ENCODE measurements at regions not wholly inside any gene's neighbourhood (a gene's known extent, or its start where the extent isn't known, plus 50 kb on each side); places are given as distances from the start of the nearest gene placed in this dataset.
"Not testable (repeated sequence)": the region's sequence is repeated elsewhere in the genome, so short reads cannot be mapped to it uniquely, and the experiment has no call there.

GRCh38 chr3:73155441-73155840, 94.0 kb downstream of the EBLN2 start:
- not testable (repeated sequence) for H3K9me3 ChIP-seq (ENCODE audit: low read depth); H3K4me2 ChIP-seq; H3K79me2 ChIP-seq; H3K36me3 ChIP-seq (replicated peaks; ENCODE audit: insufficient read depth, low read depth); H2AFZ ChIP-seq; H3K27me3 ChIP-seq; H4K20me1 ChIP-seq (ENCODE audit: insufficient read depth, poor library complexity, severe bottlenecking); DNase-seq (ENCODE audit: low spot score); H3K27ac ChIP-seq; H3K9me2 ChIP-seq (replicated peaks; ENCODE audit: insufficient read depth); H3K4me3 ChIP-seq; H3K4me1 ChIP-seq (ENCODE audit: insufficient read depth)
- 98% methylated on average over 3 of the region's 3 CpGs for WGBS (ENCODE audit: low lambda C conversion rate, missing lambda C conversion rate)

GRCh38 chr3:73164622-73165021, 103.2 kb downstream of the EBLN2 start:
- no peak for DNase-seq (ENCODE audit: low spot score)
- Histone ChIP-seq H4K20me1 (ENCODE audit: insufficient read depth, poor library complexity, severe bottlenecking) (no peaks in the 10 kb centered on the region), H2AFZ (no peak overlapping the region), H3K4me1 (ENCODE audit: insufficient read depth) (no peaks in the 10 kb centered on the region), H3K79me2 (no peaks in the 10 kb centered on the region), H3K27ac (no peak overlapping the region), H3K36me3 (replicated peaks; ENCODE audit: insufficient read depth, low read depth) (no peaks in the 10 kb centered on the region), H3K4me2 (no peak overlapping the region), H3K9me2 (replicated peaks; ENCODE audit: insufficient read depth) (no peaks in the 10 kb centered on the region), H3K9me3 (ENCODE audit: low read depth) (no peaks in the 10 kb centered on the region), H3K4me3 (no peak overlapping the region), H3K27me3 (no peaks in the 10 kb centered on the region)
- 87% methylated on average over 4 of the region's 4 CpGs for WGBS (ENCODE audit: low lambda C conversion rate, missing lambda C conversion rate)
- TF ChIP-seq EZH2phosphoT487 (IDR thresholded peaks at IDR 0.05; ENCODE audit: low read depth, severe bottlenecking, unreplicated experiment) = no peak

DNA sequence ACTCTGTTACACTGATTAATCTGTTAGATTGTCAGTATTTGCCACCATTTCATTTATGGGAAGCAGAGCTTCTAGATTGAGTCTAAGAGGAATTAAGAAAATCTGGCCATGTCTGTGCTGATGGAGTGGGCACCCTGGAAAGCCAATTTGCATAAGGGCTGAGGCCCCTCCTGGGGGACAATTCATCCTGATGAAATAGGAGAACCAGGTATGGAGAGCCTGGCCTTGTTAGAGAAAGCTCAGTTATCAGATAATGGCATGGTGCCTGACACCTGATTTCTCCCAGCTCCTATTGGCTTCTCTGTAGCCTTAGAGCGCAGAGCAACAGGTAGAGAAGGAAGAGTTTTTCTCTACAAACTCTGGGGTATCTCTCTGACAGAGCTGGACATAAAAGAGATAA, 114.2 kb downstream of the EBLN2 start:
- Histone ChIP-seq H3K79me2 (no peaks in the 10 kb centered on the region), H3K27me3 (no peaks in the 10 kb centered on the region), H3K9me2 (replicated peaks; ENCODE audit: insufficient read depth) (no peaks in the 10 kb centered on the region), H3K27ac (no peak overlapping the region), H2AFZ (no peak overlapping the region), H3K4me1 (ENCODE audit: insufficient read depth) (no peaks in the 10 kb centered on the region), H3K4me3 (no peak overlapping the region), H3K9me3 (ENCODE audit: low read depth) (no peaks in the 10 kb centered on the region), H4K20me1 (ENCODE audit: insufficient read depth, poor library complexity, severe bottlenecking) (no peaks in the 10 kb centered on the region), H3K4me2 (no peak overlapping the region), H3K36me3 (replicated peaks; ENCODE audit: insufficient read depth, low read depth) (no peaks in the 10 kb centered on the region)
- WGBS (ENCODE audit: low lambda C conversion rate, missing lambda C conversion rate) = 90% methylated on average over 1 of the region's 1 CpG
- DNase-seq (ENCODE audit: low spot score) = no peak
- TF ChIP-seq CTCF (IDR thresholded peaks at IDR 0.05; ENCODE audit: poor library complexity) = no peak
- no peak for TF ChIP-seq EZH2 (IDR thresholded peaks at IDR 0.05; ENCODE audit: borderline replicate concordance)
- no peak for TF ChIP-seq EZH2phosphoT487 (IDR thresholded peaks at IDR 0.05; ENCODE audit: low read depth, severe bottlenecking, unreplicated experiment)

- Histone ChIP-seq H3K4me3 (no peak overlapping the region), H3K27ac (no peak overlapping the region), H3K36me3 (replicated peaks; ENCODE audit: insufficient read depth, low read depth) (no peaks in the 10 kb centered on the region), H3K4me2 (no peak overlapping the region), H3K4me1 (ENCODE audit: insufficient read depth) (no peaks in the 10 kb centered on the region), H3K79me2 (no peaks in the 10 kb centered on the region), H4K20me1 (ENCODE audit: insufficient read depth, poor library complexity, severe bottlenecking) (no peaks in the 10 kb centered on the region), H3K27me3 (no peaks in the 10 kb centered on the region), H3K9me2 (replicated peaks; ENCODE audit: insufficient read depth) (no peaks in the 10 kb centered on the region), H3K9me3 (ENCODE audit: low read depth) (no peaks in the 10 kb centered on the region), H2AFZ (no peak overlapping the region)
- no peak for TF ChIP-seq CTCF (IDR thresholded peaks at IDR 0.05; ENCODE audit: poor library complexity)
- no peak for TF ChIP-seq EZH2 (IDR thresholded peaks at IDR 0.05; ENCODE audit: borderline replicate concordance)
- TF ChIP-seq EZH2phosphoT487 (IDR thresholded peaks at IDR 0.05; ENCODE audit: low read depth, severe bottlenecking, unreplicated experiment) = no peak
- no peak for DNase-seq (ENCODE audit: low spot score)
- WGBS (ENCODE audit: low lambda C conversion rate, missing lambda C conversion rate) = 93% methylated on average over 2 of the region's 2 CpGs
These were observed 115.5 kb downstream of the EBLN2 start for GRCh38 chr3:73176941-73177340.

GRCh38 chr3:73177827-73178226, 116.4 kb downstream of the EBLN2 start:
- Histone ChIP-seq H3K9me3 (ENCODE audit: low read depth) (no peaks in the 10 kb centered on the region), H3K4me2 (no peak overlapping the region), H4K20me1 (ENCODE audit: insufficient read depth, poor library complexity, severe bottlenecking) (no peaks in the 10 kb centered on the region), H3K79me2 (no peaks in the 10 kb centered on the region), H3K36me3 (replicated peaks; ENCODE audit: insufficient read depth, low read depth) (no peaks in the 10 kb centered on the region), H3K27me3 (no peaks in the 10 kb centered on the region), H3K27ac (no peak overlapping the region), H3K9me2 (replicated peaks; ENCODE audit: insufficient read depth) (no peaks in the 10 kb centered on the region), H3K4me1 (ENCODE audit: insufficient read depth) (no peaks in the 10 kb centered on the region), H3K4me3 (no peak overlapping the region), H2AFZ (no peak overlapping the region)
- no peak for DNase-seq (ENCODE audit: low spot score)
- TF ChIP-seq EZH2 (IDR thresholded peaks at IDR 0.05; ENCODE audit: borderline replicate concordance) (no peak), CTCF (IDR thresholded peaks at IDR 0.05; ENCODE audit: poor library complexity) (no peak), EZH2phosphoT487 (IDR thresholded peaks at IDR 0.05; ENCODE audit: low read depth, severe bottlenecking, unreplicated experiment) (no peak)
- 96% methylated on average over 1 of the region's 1 CpG for WGBS (ENCODE audit: low lambda C conversion rate, missing lambda C conversion rate)
